ENCODE measurements at regions not wholly inside any gene's neighbourhood (a gene's known extent, or its start where the extent isn't known, plus 50 kb on each side); places are given as distances from the start of the nearest gene placed in this dataset.
"Not testable (repeated sequence)": the region's sequence is repeated elsewhere in the genome, so short reads cannot be mapped to it uniquely, and the experiment has no call there.

DNA sequence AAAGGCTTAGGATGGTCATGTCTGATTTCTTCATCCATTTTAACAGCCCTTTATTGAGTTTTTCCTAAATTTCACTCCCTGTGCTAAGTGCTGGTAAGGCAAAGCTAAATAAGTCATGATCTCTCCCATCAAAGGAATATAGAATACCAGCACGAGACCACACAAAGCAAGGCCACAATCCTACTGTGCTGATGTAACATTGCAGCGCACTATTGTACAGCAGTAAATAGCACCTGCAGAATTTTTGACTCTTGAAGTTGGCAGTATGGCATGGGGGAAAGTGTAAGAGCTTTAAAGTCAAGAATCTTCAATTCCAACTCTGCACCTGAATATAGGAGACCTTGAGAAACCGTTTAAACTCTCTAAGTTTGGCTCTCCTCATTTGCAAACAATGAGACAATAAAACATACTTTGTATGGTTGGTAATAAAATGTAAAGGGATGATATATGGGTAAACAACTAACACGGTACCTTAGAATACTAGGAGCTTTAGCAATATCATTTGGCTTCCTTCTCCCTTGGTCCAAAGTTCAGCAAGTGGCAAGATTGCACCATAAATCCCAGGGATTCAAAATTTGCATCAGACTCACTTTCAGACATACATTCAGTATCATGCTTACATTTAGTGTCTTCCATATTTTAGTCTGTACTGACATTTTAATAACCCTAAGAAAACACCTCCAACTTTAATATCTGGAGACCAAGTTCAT, 132.9 kb upstream of the PRDX6 start:
- Mint-ChIP-seq H3K27me3 (no peaks in the 10 kb centered on the region), H3K4me1 (ENCODE audit: low read depth) (no peaks in the 10 kb centered on the region), H3K36me3 (ENCODE audit: low read depth) (no peaks in the 10 kb centered on the region), H3K27ac (no peak overlapping the region), H3K9me3 (peaks cover 5% of the 10 kb centered on the region), H3K4me3 (no peak overlapping the region)
- Histone ChIP-seq H3K27ac (ENCODE audit: low read depth in 1 of 2, low read length in 2 of 2) (no peak overlapping the region), H3K9me3 (ENCODE audit: control insufficient read depth in 1 of 2, insufficient read depth in 1 of 2, low read length in 2 of 2) (peaks cover 0 to 3% of the 10 kb centered on the region in 2 experiments), H3K27me3 (ENCODE audit: control insufficient read depth in 1 of 2, insufficient read depth in 2 of 2, low read length in 2 of 2) (no peaks in the 10 kb centered on the region), H3K4me3 (ENCODE audit: low read length) (no peak overlapping the region), H3K36me3 (ENCODE audit: insufficient read depth, low read length) (no peaks in the 10 kb centered on the region), H3K4me1 (ENCODE audit: insufficient read depth, low read length) (no peaks in the 10 kb centered on the region)
- ATAC-seq (ENCODE audit: poor library complexity) (no peak), DNase-seq (no peak)
- intact Hi-C loops (cut with DNase I, micrococcal nuclease), result no loop called here
- ChIA-PET POLR2A (no interaction called here), CTCF (no interaction called here)
- no peak for TF ChIP-seq CTCF (IDR thresholded peaks at IDR 0.05)

DNA sequence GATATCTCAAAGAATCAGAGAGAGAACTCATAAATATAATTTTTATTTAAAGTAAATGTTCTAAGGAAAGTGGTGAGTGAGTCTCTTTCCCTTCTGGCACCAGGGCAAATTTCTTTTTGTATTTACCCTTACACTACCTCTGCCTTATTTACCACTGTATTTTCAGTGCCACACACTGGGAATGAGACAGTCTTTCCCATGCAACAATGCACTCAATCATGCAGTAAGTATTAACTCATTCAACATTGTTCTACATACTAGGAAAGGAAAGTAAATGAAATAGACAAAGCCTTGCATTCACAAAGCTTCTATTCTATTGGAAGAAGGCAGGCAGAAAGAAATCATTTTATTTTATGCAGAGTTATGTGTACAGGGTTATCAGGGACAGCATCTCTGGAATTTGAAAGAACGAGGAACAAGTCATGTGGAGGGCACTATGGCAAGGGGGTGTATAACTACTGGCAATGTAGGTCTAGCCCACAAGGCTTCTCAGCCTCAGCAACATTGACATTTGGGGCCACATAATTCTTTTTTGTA, 129.8 kb upstream of the PRDX6 start:
- Histone ChIP-seq H3K9me3 (ENCODE audit: control insufficient read depth in 1 of 2, insufficient read depth in 1 of 2, low read length in 2 of 2) (peaks cover 0 to 3% of the 10 kb centered on the region in 2 experiments), H3K27me3 (ENCODE audit: control insufficient read depth in 1 of 2, insufficient read depth in 2 of 2, low read length in 2 of 2) (no peaks in the 10 kb centered on the region), H3K4me3 (ENCODE audit: low read length) (no peak overlapping the region), H3K27ac (ENCODE audit: low read depth in 1 of 2, low read length in 2 of 2) (no peak overlapping the region), H3K36me3 (ENCODE audit: insufficient read depth, low read length) (no peaks in the 10 kb centered on the region), H3K4me1 (ENCODE audit: insufficient read depth, low read length) (no peaks in the 10 kb centered on the region)
- TF ChIP-seq CTCF (IDR thresholded peaks at IDR 0.05), result no peak
- Mint-ChIP-seq H3K27me3 (no peaks in the 10 kb centered on the region), H3K27ac (no peak overlapping the region), H3K4me3 (no peak overlapping the region), H3K36me3 (ENCODE audit: low read depth) (peaks cover 8% of the 10 kb centered on the region), H3K9me3 (peaks cover 7% of the 10 kb centered on the region), H3K4me1 (ENCODE audit: low read depth) (no peaks in the 10 kb centered on the region)
- intact Hi-C loops (cut with DNase I, micrococcal nuclease), result no loop called here
- ChIA-PET CTCF (interaction anchor here (1.3 kb wide), 1 partner anchor 8 kb away, joined by 3 read pairs; no protein-coding TSS in a partner anchor), POLR2A (no interaction called here)
- ATAC-seq (ENCODE audit: poor library complexity) (no peak), DNase-seq (no peak)

- H3K4me1 Mint-ChIP-seq (ENCODE audit: low read depth); H3K9me3 ChIP-seq (ENCODE audit: control insufficient read depth in 1 of 2, insufficient read depth in 1 of 2, low read length in 2 of 2); intact Hi-C loops (cut with DNase I, micrococcal nuclease); H3K4me3 ChIP-seq (ENCODE audit: low read length); H3K27ac ChIP-seq (ENCODE audit: low read depth in 1 of 2, low read length in 2 of 2); H3K27me3 Mint-ChIP-seq; H3K4me1 ChIP-seq (ENCODE audit: insufficient read depth, low read length); H3K27ac Mint-ChIP-seq; POLR2A ChIA-PET; ATAC-seq (ENCODE audit: poor library complexity); H3K36me3 ChIP-seq (ENCODE audit: insufficient read depth, low read length); H3K4me3 Mint-ChIP-seq; H3K27me3 ChIP-seq (ENCODE audit: control insufficient read depth in 1 of 2, insufficient read depth in 2 of 2, low read length in 2 of 2); DNase-seq; CTCF ChIA-PET: not testable (repeated sequence)
- Mint-ChIP-seq H3K9me3 (peaks cover 12% of the 10 kb centered on the region), H3K36me3 (ENCODE audit: low read depth) (peaks cover 23% of the 10 kb centered on the region)
Observed at GRCh38 chr1:173352635-173353034, 124.5 kb upstream of the PRDX6 start.

DNA sequence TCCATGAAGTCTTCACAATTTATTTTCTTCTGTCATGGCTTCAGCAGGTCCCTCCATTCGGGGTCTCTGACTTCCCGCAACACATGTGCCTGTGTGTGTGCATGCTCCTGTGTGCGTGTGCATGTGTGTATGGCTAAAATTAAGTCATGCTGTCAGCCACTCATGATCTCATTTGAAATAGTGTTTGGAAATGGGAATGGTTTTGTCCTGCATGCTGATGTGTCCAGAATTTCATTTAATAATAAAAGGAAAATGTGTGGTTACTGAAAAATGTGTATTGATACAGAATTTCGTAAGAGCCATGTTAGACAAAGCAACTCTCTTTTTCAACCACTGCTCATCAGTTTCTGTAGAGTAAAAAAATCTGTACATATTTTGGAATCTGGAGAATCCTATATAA, 123.8 kb upstream of the PRDX6 start:
- CTCF ChIA-PET, result no interaction called here
- no peak overlapping the region for H3K4me3 ChIP-seq (ENCODE audit: low read length)
- no peaks in the 10 kb centered on the region for H3K4me1 ChIP-seq (ENCODE audit: insufficient read depth, low read length)
- Mint-ChIP-seq H3K27me3 (no peaks in the 10 kb centered on the region), H3K36me3 (ENCODE audit: low read depth) (peaks cover 23% of the 10 kb centered on the region), H3K9me3 (peaks cover 10% of the 10 kb centered on the region), H3K4me1 (ENCODE audit: low read depth) (peaks cover 7% of the 10 kb centered on the region), H3K27ac (no peak overlapping the region), H3K4me3 (no peak overlapping the region)
- DNase-seq (no peak), ATAC-seq (ENCODE audit: poor library complexity) (no peak)
- H3K36me3 ChIP-seq (ENCODE audit: insufficient read depth, low read length), result no peaks in the 10 kb centered on the region
- H3K27me3 ChIP-seq (ENCODE audit: control insufficient read depth in 1 of 2, insufficient read depth in 2 of 2, low read length in 2 of 2), result no peaks in the 10 kb centered on the region
- H3K9me3 ChIP-seq (ENCODE audit: control insufficient read depth in 1 of 2, insufficient read depth in 1 of 2, low read length in 2 of 2), result peaks cover 0 to 3% of the 10 kb centered on the region in 2 experiments
- H3K27ac ChIP-seq (ENCODE audit: low read depth in 1 of 2, low read length in 2 of 2), result no peak overlapping the region
- intact Hi-C loops (cut with DNase I, micrococcal nuclease), result no loop called here
- POLR2A ChIA-PET, result no interaction called here
- no peak for TF ChIP-seq CTCF (IDR thresholded peaks at IDR 0.05)
